Breast epithelium (tissue), 3 donors: ENCODE measurements at regions not wholly inside any gene's neighbourhood (a gene's known extent, or its start where the extent isn't known, plus 50 kb on each side); places are given as distances from the start of the nearest gene placed in this dataset.

Experiments used
- POLR2AphosphoS5 ChIP-seq, 3 donors: sonication (generic); formaldehyde crosslinking; IDR thresholded peaks; one replicate each; pipeline ENCODE4 v1.6.1; 2017; ENCODE audit warnings: antibody characterized with exemption in 3 of 3
- TF ChIP-seq, protein P1 (sequence below), 3 donors: fragments of 450-650 bp; IDR thresholded peaks; one replicate each; pipeline ENCODE4 v1.5.1; 2016 to 2017; ENCODE audit warnings: antibody characterized with exemption in 3 of 3, mild to moderate bottlenecking in 3 of 3, moderate library complexity in 3 of 3

GRCh38 chr6:134379599-134379998, 61.7 kb upstream of the SGK1 start:
- TF ChIP-seq POLR2AphosphoS5 (IDR thresholded peaks at IDR 0.05) = no peak
- TF ChIP-seq, protein P1, sequence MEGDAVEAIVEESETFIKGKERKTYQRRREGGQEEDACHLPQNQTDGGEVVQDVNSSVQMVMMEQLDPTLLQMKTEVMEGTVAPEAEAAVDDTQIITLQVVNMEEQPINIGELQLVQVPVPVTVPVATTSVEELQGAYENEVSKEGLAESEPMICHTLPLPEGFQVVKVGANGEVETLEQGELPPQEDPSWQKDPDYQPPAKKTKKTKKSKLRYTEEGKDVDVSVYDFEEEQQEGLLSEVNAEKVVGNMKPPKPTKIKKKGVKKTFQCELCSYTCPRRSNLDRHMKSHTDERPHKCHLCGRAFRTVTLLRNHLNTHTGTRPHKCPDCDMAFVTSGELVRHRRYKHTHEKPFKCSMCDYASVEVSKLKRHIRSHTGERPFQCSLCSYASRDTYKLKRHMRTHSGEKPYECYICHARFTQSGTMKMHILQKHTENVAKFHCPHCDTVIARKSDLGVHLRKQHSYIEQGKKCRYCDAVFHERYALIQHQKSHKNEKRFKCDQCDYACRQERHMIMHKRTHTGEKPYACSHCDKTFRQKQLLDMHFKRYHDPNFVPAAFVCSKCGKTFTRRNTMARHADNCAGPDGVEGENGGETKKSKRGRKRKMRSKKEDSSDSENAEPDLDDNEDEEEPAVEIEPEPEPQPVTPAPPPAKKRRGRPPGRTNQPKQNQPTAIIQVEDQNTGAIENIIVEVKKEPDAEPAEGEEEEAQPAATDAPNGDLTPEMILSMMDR (IDR thresholded peaks at IDR 0.05) = no peak
